HG02938 (cell line): ENCODE measurements at regions not wholly inside any gene's neighbourhood (a gene's known extent, or its start where the extent isn't known, plus 50 kb on each side); places are given as distances from the start of the nearest gene placed in this dataset.

ENCODE experiments used
- ATAC-seq: cut with Tn5 transposase; IDR thresholded peaks from one replicate; pipeline ENCODE4 v1.9.1; 2021; ENCODE audit warnings: mild to moderate bottlenecking, moderate library complexity; ENCODE audit not compliant: unreplicated experiment

GRCh38 chr1:87603626-87604025, 274.9 kb downstream of the LMO4 start:
- ATAC-seq = no peak

DNA sequence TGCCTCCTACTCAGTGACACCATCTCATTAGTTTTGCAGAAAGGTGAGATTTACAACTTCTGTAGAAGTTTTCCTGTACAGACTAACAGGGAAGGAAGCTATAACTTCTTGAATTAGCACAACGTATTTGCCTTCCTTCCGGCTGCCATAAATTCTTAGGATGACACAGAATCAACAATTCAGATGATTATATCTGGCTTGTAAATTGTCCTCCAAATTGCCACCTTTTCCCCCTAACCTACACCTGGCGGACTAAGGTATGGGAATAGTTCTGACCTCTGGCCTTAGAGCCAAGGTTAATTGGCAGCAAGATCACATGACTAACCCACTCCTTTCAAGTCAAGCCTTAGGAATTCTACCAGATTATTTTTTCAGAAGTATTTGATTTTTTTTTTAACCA, 284.3 kb downstream of the LMO4 start:
- ATAC-seq = no peak

DNA sequence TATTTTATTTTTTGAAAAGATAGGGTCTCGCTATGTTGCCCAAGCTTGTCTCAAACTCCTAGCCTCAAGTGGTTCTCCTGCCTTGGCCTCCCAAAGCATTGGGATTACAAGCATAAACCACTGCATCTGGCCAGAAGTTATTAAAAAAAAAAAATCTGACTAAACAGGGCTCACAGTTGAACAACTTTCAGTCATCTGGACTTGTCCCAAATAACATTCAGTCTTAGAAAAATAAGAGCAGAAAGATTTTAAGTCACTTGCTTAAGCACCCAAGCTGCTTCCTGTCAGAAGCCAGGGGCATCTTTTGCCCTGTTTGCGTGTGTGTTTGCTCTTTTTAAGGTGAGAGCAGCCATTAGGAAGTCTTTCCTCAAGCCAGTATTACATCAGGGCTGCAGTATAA, 286.8 kb downstream of the LMO4 start:
- no peak for ATAC-seq

- no peak for ATAC-seq
Measured at GRCh38 chr1:87615901-87616300, 287.2 kb downstream of the LMO4 start.

DNA sequence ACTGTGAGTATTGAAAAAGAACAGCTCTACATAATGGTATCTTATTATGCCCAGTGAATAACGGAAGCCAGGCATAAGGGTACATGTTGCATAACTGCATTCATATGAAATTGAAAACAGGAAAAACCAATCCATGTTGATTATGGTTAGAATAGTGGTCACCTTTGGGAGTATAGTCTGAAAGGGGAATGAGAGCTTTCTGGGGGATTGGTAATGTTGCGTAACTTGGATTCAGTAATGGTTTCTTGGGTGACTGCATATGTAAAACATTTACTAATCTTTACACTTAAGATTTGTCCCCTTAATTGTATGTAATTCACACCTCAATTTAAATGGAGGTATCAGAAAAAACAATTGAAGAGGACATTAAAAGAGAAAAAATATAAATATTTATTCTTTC, 292.1 kb downstream of the LMO4 start:
- ATAC-seq = no peak

- no peak for ATAC-seq
Measured at GRCh38 chr1:87629673-87630072, 301.0 kb downstream of the LMO4 start.

- no peak for ATAC-seq
Measured at GRCh38 chr1:87632232-87632631, 303.6 kb downstream of the LMO4 start.

- ATAC-seq = no peak
Measured at GRCh38 chr1:87636198-87636892, 307.7 kb downstream of the LMO4 start.

GRCh38 chr1:87638636-87639035, 310.0 kb downstream of the LMO4 start:
- ATAC-seq = no peak

DNA sequence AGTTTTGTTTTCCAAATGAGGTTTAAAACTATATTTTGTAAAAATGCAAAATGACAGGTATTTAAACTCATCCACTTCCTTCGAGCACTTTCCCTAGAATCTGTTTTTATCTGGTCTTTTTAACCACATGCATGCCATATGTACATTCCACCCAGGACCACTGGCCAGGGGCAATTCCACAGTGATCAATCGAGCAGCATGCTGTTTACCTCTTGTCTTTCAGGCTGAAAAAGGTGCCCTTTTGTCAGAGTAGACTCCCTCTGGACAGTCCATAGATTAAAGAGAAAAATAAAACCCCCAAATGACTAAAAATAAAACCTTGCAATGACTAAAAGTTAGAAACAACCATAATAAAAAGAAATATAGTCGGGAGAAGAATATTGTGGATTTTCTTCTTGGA, 313.3 kb downstream of the LMO4 start:
- no peak for ATAC-seq

GRCh38 chr1:87642581-87643221, 314.0 kb downstream of the LMO4 start:
- no peak for ATAC-seq

DNA sequence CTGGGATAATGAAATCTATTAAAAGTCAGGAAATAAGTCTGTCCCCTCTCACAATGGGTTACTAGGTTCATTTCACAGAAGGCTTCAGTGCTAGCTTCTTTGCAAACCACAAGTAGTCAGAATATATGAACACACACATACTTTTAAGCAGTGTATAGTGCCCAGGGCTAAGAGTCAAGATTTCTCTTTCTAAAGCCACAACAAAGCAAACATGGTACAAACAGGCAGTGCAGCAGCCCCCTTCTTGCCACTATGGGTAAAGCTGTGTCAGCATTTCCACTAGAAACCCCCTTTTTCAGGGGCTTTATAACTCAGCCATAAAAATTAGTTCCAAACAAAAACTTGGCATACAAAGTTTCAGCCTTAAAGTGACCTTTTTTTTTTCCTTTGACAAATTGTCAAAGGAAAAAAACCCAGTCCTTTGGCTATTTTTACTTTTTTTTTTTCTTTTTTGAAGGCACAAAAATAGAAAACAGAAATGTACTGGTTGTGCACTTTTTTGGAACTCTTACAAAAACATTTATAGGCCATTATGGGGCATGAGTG, 315.4 kb downstream of the LMO4 start:
- no peak for ATAC-seq

DNA sequence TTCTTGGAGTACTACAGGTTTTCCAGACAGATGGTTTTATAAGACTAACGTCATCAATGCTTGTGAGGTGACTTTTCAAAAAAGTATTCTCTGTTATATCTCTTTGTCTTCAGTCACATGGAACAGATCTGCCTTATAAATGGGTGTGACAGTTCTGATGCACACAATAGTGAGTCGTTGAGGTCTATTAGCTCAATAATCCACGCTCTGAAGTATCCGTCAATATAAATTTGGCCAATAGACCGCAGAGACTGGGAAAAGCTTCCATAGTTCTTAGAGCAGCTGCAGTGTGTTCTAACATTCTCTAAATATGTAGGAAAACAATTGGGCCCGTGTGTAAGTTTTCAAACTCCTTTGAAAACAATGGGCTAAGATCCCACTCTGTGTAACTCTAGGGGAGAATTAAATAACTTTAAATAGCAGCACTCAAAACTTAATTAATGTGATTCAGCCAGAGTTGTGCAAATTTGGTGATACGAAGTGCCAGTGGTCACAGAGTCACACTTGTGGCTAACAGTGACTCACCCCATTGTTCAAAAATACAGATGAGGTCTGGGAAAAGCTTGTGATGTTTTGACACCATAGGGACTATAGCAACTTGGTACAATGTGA, 316.0 kb downstream of the LMO4 start:
- no peak for ATAC-seq

GRCh38 chr1:87647430-87648177, 318.9 kb downstream of the LMO4 start:
- no peak for ATAC-seq

GRCh38 chr1:87648323-87649119, 319.8 kb downstream of the LMO4 start:
- no peak for ATAC-seq

- ATAC-seq = no peak
Measured at GRCh38 chr1:87650306-87650705, 321.6 kb downstream of the LMO4 start.

GRCh38 chr1:87652176-87652575, 323.5 kb downstream of the LMO4 start:
- ATAC-seq = no peak

GRCh38 chr1:87665151-87665550, 336.5 kb downstream of the LMO4 start:
- ATAC-seq = no peak

GRCh38 chr1:87666681-87667080, 338.0 kb downstream of the LMO4 start:
- no peak for ATAC-seq

DNA sequence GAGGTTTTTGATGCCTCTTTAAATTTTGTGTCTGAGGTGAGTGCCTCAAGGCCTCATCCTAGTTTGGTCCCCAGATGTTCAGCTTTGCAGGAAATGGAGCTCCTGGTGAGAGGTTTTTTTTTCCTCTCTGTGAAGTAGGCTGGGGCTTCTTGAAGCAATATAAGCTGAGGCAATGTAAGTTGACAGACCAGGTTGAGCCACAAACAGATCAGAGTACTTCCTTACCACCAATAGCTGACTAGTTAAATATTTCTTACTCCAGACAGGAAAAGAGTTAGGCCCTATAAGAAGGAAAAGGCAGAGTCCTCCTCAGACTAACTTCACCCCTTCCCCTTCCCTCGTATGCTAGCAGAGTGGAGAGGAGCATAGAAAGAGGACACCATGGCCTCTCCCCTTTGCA, 341.0 kb downstream of the LMO4 start:
- no peak for ATAC-seq

DNA sequence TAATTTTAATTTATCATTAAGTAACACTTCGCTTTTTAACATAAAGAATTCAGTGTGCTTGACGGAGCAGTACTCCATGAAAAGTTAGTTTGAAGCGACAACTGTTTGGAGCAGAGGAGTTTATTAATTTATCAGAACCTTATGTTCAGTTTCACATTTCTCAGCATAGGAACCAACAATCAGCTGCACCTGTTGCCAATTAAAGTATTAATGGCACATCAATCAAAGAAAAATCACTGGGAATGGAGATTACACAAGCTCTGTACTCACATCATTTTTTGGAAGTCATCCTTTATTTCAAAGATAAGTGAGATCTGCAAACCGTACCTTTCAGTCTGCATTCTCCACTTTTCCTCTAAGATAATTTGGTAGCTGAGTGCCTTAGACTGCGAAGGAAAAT, 344.6 kb downstream of the LMO4 start:
- ATAC-seq = no peak
